ENCODE measurements at regions not wholly inside any gene's neighbourhood (a gene's known extent, or its start where the extent isn't known, plus 50 kb on each side); places are given as distances from the start of the nearest gene placed in this dataset.

DNA sequence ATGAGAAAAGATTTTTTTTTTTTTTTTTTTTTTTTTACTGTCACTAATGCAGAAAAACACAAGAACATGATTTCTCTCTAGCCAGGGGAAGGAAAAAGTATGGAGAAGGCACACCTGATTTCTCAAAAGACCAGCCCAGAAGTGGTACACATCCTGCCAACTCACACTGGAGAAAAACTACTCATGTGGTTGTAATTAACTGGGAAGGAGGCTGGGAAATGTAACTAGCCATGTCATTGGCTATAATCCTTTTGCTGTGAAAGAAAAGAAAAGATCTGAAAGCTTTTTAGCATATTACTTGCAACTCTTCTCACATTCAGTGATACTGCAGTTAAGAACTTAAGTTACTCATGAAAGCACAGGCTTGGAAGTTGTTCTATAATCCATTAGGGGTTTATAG lies 195.9 kb upstream of the PMFBP1 start:
- H3K4me3 ChIP-seq (ENCODE audit: low read depth, low read length): no peak overlapping the region
- DNase-seq (ENCODE audit: low read depth): peak; percentile 33
- TF ChIP-seq, protein P1, sequence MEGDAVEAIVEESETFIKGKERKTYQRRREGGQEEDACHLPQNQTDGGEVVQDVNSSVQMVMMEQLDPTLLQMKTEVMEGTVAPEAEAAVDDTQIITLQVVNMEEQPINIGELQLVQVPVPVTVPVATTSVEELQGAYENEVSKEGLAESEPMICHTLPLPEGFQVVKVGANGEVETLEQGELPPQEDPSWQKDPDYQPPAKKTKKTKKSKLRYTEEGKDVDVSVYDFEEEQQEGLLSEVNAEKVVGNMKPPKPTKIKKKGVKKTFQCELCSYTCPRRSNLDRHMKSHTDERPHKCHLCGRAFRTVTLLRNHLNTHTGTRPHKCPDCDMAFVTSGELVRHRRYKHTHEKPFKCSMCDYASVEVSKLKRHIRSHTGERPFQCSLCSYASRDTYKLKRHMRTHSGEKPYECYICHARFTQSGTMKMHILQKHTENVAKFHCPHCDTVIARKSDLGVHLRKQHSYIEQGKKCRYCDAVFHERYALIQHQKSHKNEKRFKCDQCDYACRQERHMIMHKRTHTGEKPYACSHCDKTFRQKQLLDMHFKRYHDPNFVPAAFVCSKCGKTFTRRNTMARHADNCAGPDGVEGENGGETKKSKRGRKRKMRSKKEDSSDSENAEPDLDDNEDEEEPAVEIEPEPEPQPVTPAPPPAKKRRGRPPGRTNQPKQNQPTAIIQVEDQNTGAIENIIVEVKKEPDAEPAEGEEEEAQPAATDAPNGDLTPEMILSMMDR (IDR thresholded peaks at IDR 0.05; ENCODE audit: insufficient read depth, low read length): no peak

DNA sequence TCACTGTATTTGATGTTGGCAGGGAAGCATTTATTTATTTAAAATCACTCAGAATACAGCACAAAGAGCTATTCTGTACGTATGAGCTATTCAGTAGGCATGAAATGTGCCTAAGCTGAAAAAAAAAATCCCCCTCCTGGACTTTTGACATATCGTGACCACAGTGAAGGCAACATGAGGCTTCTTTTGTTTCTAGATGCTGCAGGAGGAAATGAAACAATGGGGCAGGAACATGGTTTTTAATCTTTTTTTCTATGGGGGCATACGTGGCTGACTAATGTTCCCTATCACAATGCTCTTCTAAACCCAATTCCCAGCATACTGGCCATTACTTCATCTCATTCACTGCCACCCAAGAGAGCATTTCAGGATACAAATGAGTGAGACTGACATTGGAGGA lies 191.0 kb upstream of the PMFBP1 start:
- TF ChIP-seq, protein P1 (IDR thresholded peaks at IDR 0.05; ENCODE audit: insufficient read depth, low read length): no peak
- DNase-seq (ENCODE audit: low read depth): peak; percentile 68

DNA sequence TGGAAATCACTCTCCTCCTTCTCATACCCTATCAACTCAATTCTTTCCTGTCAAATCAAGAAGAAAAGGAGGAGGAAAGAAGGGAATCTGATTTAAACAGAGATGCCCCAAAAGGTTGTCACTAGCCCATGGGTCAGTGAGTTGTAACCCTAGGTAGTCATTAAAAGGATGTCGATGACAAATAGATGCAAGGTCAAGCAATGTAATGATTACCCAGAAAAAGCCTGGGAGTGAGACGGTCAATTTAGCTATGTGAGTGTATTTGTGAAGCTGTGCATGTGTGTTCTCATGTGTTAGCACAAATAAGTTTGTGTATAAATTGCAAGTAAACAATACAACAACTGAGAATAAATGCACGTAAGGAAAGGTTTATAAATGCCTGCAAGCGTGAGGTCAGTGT lies 190.5 kb upstream of the PMFBP1 start:
- no peak overlapping the region for H3K4me3 ChIP-seq (ENCODE audit: low read depth, low read length)
- DNase-seq (ENCODE audit: low read depth): no peak
- TF ChIP-seq, protein P1 (IDR thresholded peaks at IDR 0.05; ENCODE audit: insufficient read depth, low read length): no peak

More for the DNA sequence above, 191.0 kb upstream of the PMFBP1 start:
- no peak overlapping the region for H3K4me3 ChIP-seq (ENCODE audit: low read depth, low read length)

DNA sequence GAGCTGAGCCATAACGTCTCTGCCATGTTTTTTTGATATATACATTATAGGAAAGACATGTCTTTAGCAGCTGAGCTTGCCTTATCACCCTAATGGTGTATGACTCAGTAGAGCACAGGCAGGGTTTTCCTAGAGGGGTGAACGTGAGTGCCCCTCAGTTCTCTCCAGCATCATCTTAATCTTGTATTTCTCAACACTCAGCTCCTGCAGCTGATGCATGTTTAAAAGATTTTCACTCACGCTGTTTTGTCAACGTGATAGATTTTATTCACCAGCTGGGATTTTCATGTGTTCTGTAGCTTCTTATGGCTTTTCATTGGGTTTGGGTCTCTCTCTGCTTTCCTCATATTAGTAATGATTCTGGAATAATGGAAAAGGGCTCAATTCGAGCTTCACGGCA lies 186.0 kb upstream of the PMFBP1 start:
- peak; percentile 21 for DNase-seq (ENCODE audit: low read depth)
- H3K4me3 ChIP-seq (ENCODE audit: low read depth, low read length): no peak overlapping the region
- TF ChIP-seq, protein P1 (IDR thresholded peaks at IDR 0.05; ENCODE audit: insufficient read depth, low read length): no peak

DNA sequence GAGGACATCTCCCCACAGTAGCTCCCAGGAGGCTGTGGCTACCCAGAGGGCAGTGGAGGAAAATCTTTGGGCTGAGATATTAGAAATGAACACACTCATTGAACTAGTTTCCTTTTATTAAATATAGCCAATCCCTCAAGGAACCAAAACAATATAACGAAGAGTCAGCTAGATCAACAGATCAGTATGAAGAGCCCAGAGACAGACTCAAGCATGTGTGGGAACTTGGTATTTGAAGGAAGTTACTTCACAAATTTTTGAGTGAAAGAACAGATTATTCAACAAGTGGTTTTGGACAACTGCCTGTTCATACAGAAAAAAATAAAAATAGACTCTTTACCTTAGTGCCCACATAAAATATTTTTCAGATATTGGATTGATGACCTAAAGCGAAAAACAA lies 183.6 kb upstream of the PMFBP1 start:
- TF ChIP-seq, protein P1 (IDR thresholded peaks at IDR 0.05; ENCODE audit: insufficient read depth, low read length): no peak
- DNase-seq (ENCODE audit: low read depth): peak; percentile 50
- no peak overlapping the region for H3K4me3 ChIP-seq (ENCODE audit: low read depth, low read length)

DNA sequence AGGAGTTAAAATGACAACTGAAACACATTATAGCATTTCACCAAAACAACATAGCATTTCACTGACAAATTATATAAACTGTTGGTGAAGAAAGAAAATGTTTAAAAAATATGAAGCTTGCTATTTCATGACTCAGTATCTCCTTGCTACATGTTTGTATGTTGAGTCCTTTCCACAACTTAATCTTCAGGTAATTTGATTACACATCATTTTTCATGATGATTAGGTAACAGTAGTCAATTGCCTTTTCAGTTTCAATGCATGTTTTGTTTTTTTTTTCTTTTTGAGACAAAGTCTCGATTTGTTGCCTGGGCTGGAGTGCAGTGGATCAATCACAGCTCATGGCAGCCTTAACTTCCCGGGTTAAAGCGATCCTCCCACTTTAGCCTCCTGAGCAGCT lies 177.8 kb upstream of the PMFBP1 start:
- H3K4me3 ChIP-seq (ENCODE audit: low read depth, low read length): no peak overlapping the region
- DNase-seq (ENCODE audit: low read depth): no peak
- TF ChIP-seq, protein P1 (IDR thresholded peaks at IDR 0.05; ENCODE audit: insufficient read depth, low read length): no peak

DNA sequence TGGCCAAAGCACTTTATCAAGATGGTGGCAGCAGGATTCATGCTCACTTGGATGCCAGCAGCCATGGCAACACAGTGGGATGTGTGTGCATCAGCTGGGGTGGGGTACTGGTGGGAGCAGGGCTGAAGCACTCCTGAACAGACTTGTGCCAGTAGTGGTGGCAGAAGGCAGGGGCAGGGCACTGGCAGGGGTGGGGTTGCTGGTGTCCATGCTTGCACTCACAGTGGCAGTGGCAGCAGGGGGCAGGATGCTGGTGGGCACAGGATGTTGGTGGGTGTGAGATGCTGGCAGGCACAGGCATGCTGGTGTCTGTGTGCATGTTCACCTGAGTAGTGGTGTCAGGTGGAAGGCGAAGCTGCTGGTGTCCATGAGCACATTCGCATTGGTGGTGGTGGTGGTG lies 161.0 kb upstream of the PMFBP1 start:
- DNase-seq (ENCODE audit: low read depth): no peak
- TF ChIP-seq, protein P1 (IDR thresholded peaks at IDR 0.05; ENCODE audit: insufficient read depth, low read length): no peak
- no peak overlapping the region for H3K4me3 ChIP-seq (ENCODE audit: low read depth, low read length)

Data from fibroblast of the aortic adventitia (primary cell).